ENCODE measurements at regions not wholly inside any gene's neighbourhood (a gene's known extent, or its start where the extent isn't known, plus 50 kb on each side); places are given as distances from the start of the nearest gene placed in this dataset.

GRCh38 chr2:8611246-8611645 lies 70.6 kb upstream of the ID2 start:
- no peaks in the 10 kb centered on the region for H3K36me3 ChIP-seq (ENCODE audit: insufficient read depth, low read length)
- H3K9me3 ChIP-seq (ENCODE audit: low read length), result no peaks in the 10 kb centered on the region
- no peak overlapping the region for H3K4me2 ChIP-seq (ENCODE audit: low read length)
- H2AFZ ChIP-seq (ENCODE audit: low read depth, low read length), result no peak overlapping the region
- H3K4me3 ChIP-seq (ENCODE audit: low read length), result no peak overlapping the region
- no peaks in the 10 kb centered on the region for H4K20me1 ChIP-seq (ENCODE audit: insufficient read depth)
- TF ChIP-seq SMC3 (conservative IDR thresholded peaks at IDR 0.05; ENCODE audit: poor library complexity), result no peak
- TF ChIP-seq REST (IDR thresholded peaks at IDR 0.05; ENCODE audit: borderline replicate concordance), result no peak
- TF ChIP-seq TAF1 (IDR thresholded peaks at IDR 0.05; ENCODE audit: low read depth), result no peak
- no peak for TF ChIP-seq RAD21 (conservative IDR thresholded peaks at IDR 0.05)
- TF ChIP-seq CTCF (IDR thresholded peaks at IDR 0.05; ENCODE audit: poor library complexity, severe bottlenecking), result no peak
- TF ChIP-seq MXI1 (conservative IDR thresholded peaks at IDR 0.05; ENCODE audit: poor library complexity, severe bottlenecking), result no peak
- no peak for TF ChIP-seq POLR2AphosphoS5 (IDR thresholded peaks at IDR 0.05)
- no peak for TF ChIP-seq EP300 (conservative IDR thresholded peaks at IDR 0.05; ENCODE audit: poor library complexity, severe bottlenecking)
- TF ChIP-seq EZH2 (IDR thresholded peaks at IDR 0.05; ENCODE audit: borderline replicate concordance, insufficient read depth, low read length, poor library complexity, severe bottlenecking), result no peak
- no peaks in the 10 kb centered on the region for H3F3A ChIP-seq (ENCODE audit: insufficient read depth, low read length, poor library complexity, severe bottlenecking)
- H3K9me2 ChIP-seq (ENCODE audit: insufficient read depth, low read length), result no peaks in the 10 kb centered on the region
- H3K27ac ChIP-seq (ENCODE audit: low read length), result no peak overlapping the region
- H3K27me3 ChIP-seq (ENCODE audit: insufficient read depth, low read depth, low read length), result no peaks in the 10 kb centered on the region
- H3K9ac ChIP-seq (ENCODE audit: low read length), result no peak overlapping the region
- H3K79me2 ChIP-seq (replicated peaks; ENCODE audit: insufficient read depth, low read length), result no peaks in the 10 kb centered on the region

DNA sequence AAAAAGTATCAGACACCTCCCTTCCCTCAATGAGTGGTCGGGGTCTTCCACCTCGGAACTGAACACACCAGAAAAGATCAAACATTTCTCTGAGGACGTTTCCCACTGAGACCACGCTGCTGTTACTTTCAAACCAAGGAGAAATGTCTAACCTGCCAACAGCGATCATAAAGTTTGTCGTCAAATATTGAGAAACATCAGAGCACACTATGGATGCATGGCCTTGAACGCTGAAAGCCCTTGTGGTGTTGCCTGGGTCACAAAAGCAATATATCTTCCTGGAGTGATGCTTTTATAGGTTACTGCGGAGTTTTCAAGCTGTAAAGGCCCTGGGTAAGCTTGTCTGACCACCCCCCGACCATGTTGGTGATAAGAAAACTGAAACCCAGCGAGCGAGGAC lies 70.2 kb upstream of the ID2 start:
- Histone ChIP-seq H3K9me3 (ENCODE audit: low read length) (no peaks in the 10 kb centered on the region), H3K9ac (ENCODE audit: low read length) (no peak overlapping the region), H3K36me3 (ENCODE audit: insufficient read depth, low read length) (no peaks in the 10 kb centered on the region), H3F3A (ENCODE audit: insufficient read depth, low read length, poor library complexity, severe bottlenecking) (no peaks in the 10 kb centered on the region), H3K79me2 (replicated peaks; ENCODE audit: insufficient read depth, low read length) (no peaks in the 10 kb centered on the region), H3K27me3 (ENCODE audit: insufficient read depth, low read depth, low read length) (no peaks in the 10 kb centered on the region), H3K4me2 (ENCODE audit: low read length) (no peak overlapping the region), H4K20me1 (ENCODE audit: insufficient read depth) (no peaks in the 10 kb centered on the region), H3K27ac (ENCODE audit: low read length) (no peak overlapping the region), H2AFZ (ENCODE audit: low read depth, low read length) (no peak overlapping the region), H3K9me2 (ENCODE audit: insufficient read depth, low read length) (no peaks in the 10 kb centered on the region), H3K4me3 (ENCODE audit: low read length) (no peak overlapping the region)
- TF ChIP-seq POLR2AphosphoS5 (IDR thresholded peaks at IDR 0.05) (no peak), TAF1 (IDR thresholded peaks at IDR 0.05; ENCODE audit: low read depth) (no peak), REST (IDR thresholded peaks at IDR 0.05; ENCODE audit: borderline replicate concordance) (no peak)

All from neural cell (in vitro differentiated cells).